PC-3 (cell line): ENCODE measurements at regions not wholly inside any gene's neighbourhood (a gene's known extent, or its start where the extent isn't known, plus 50 kb on each side); places are given as distances from the start of the nearest gene placed in this dataset.

Source experiments
- ATAC-seq: fragments of 200-7000 bp; cut with Tn5 transposase; 2 replicates; pipeline ENCODE4 v1.9.1; 2020; ENCODE audit warnings: mild to moderate bottlenecking, moderate library complexity
- BruUV-seq: library from RNA; stranded (reverse); fragments of 400-500 nt; replicated peaks from 2 replicates; lab custom pipeline; 2021; lab: Mats Ljungman, UMichigan
- CTCF ChIA-PET: fragments of 300-600 bp; sonication (Branson Sonifier 250); formaldehyde crosslinking; loops from one replicate; lab custom pipeline; 2022; ENCODE audit warnings: antibody characterized with exemption; lab: Charles Lee
- POLR2A ChIA-PET: fragments of 300-600 bp; sonication (Branson Sonifier 250); formaldehyde crosslinking; loops from one replicate; lab custom pipeline; 2022; ENCODE audit warnings: antibody characterized with exemption; ENCODE audit not compliant: unreplicated experiment; lab: Charles Lee
- DNase-seq: peaks from one replicate; pipeline ENCODE4 v3.0.0-alpha.2; 2015
- H2AFZ ChIP-seq: fragments of 300-600 bp; sonication (generic); 2 replicates; pipeline ENCODE4 v1.6.0; 2016; ENCODE audit warnings: antibody characterized with exemption, low read length
- H3F3A ChIP-seq: fragments of 300-600 bp; sonication (generic); one replicate; pipeline ENCODE4 v1.6.0; 2017; ENCODE audit warnings: antibody characterized with exemption, low read length, control low read depth, mild to moderate bottlenecking; ENCODE audit not compliant: unreplicated experiment
- H3K27ac ChIP-seq: fragments of 300-600 bp; sonication (generic); 2 replicates; pipeline ENCODE4 v1.5.1; 2016; ENCODE audit warnings: mild to moderate bottlenecking, low read length
- H3K27me3 ChIP-seq: fragments of 300-600 bp; sonication (generic); 2 replicates; pipeline ENCODE4 v1.6.1; 2016; ENCODE audit warnings: low read length, mixed read lengths
- H3K36me3 ChIP-seq: fragments of 300-600 bp; sonication (generic); 2 replicates; pipeline ENCODE4 v1.6.1; 2016; ENCODE audit warnings: low read depth, mixed run types, low read length, mixed read lengths
- H3K4me1 ChIP-seq: fragments of 300-600 bp; sonication (generic); 2 replicates; pipeline ENCODE4 v1.5.1; 2016; ENCODE audit warnings: low read length; ENCODE audit not compliant: insufficient read depth
- H3K4me2 ChIP-seq: fragments of 300-600 bp; sonication (generic); 2 replicates; pipeline ENCODE4 v1.6.0; 2016; ENCODE audit warnings: low read length
- H3K4me3 ChIP-seq: fragments of 300-600 bp; sonication (generic); 2 replicates; pipeline ENCODE4 v1.5.1; 2016; ENCODE audit warnings: mild to moderate bottlenecking, low read length, mixed read lengths
- H3K79me2 ChIP-seq: fragments of 300-600 bp; sonication (generic); 2 replicates; pipeline ENCODE4 v1.6.1; 2017; ENCODE audit warnings: low read length, mixed read lengths
- H3K9ac ChIP-seq: fragments of 300-600 bp; sonication (generic); 2 replicates; pipeline ENCODE4 v1.6.0; 2016; ENCODE audit warnings: mild to moderate bottlenecking, low read length
- H3K9me2 ChIP-seq: fragments of 300-600 bp; sonication (generic); replicated peaks from 2 replicates; pipeline ENCODE4 v1.6.1; 2016; ENCODE audit warnings: mixed run types, low read length, mixed read lengths
- H3K9me3 ChIP-seq: fragments of 300-600 bp; sonication (generic); 2 replicates; pipeline ENCODE4 v1.6.1; 2016; ENCODE audit warnings: low read length, mixed read lengths
- H4K20me1 ChIP-seq: fragments of 300-600 bp; sonication (generic); 2 replicates; pipeline ENCODE4 v1.6.1; 2016; ENCODE audit warnings: low read length, mixed read lengths
- CTCF ChIP-seq: fragments of 300-600 bp; sonication (generic); conservative IDR thresholded peaks from 2 replicates; pipeline ENCODE4 v1.5.1; 2017; ENCODE audit warnings: antibody characterized with exemption, low read depth, mild to moderate bottlenecking, low read length
- EZH2 ChIP-seq: fragments of 300-600 bp; sonication (generic); IDR thresholded peaks from one replicate; pipeline ENCODE4 v1.6.1; 2017; ENCODE audit warnings: antibody characterized with exemption, mild to moderate bottlenecking, low read length; ENCODE audit not compliant: unreplicated experiment
- EZH2phosphoT487 ChIP-seq: fragments of 300-600 bp; sonication (generic); IDR thresholded peaks from 2 replicates; pipeline ENCODE4 v1.6.1; 2018; ENCODE audit warnings: mild to moderate bottlenecking, antibody characterized with exemption, low read length, borderline replicate concordance
- intact Hi-C: fragments of 100-400 bp; cut with micrococcal nuclease; formaldehyde crosslinking; loops from 2 replicates; pipeline ENCODE4 v1.9.0; 2023

GRCh38 chr11:45530111-45530510, 135.3 kb downstream of the CHST1 start:
- no peaks in the 10 kb centered on the region for H3F3A ChIP-seq
- ChIA-PET POLR2A (no interaction called here), CTCF (no interaction called here)
- no peaks in the 10 kb centered on the region for H4K20me1 ChIP-seq
- H3K27ac ChIP-seq, result no peak overlapping the region
- H3K9ac ChIP-seq, result no peak overlapping the region
- BruUV-seq, result no TSS peak
- H3K4me1 ChIP-seq, result no peaks in the 10 kb centered on the region
- H3K4me3 ChIP-seq, result no peak overlapping the region
- no peak for ATAC-seq
- intact Hi-C loops, result no loop called here
- H2AFZ ChIP-seq, result no peak overlapping the region
- no peak overlapping the region for H3K4me2 ChIP-seq
- TF ChIP-seq EZH2phosphoT487 (no peak), CTCF (no peak), EZH2 (no peak)
- no peaks in the 10 kb centered on the region for H3K9me3 ChIP-seq
- H3K27me3 ChIP-seq, result peaks cover 9% of the 10 kb centered on the region; the same call in 1 of the 2 replicates
- no peaks in the 10 kb centered on the region for H3K9me2 ChIP-seq
- no peaks in the 10 kb centered on the region for H3K36me3 ChIP-seq
- H3K79me2 ChIP-seq, result no peaks in the 10 kb centered on the region
- no peak for DNase-seq

GRCh38 chr11:45528435-45528834, 137.0 kb downstream of the CHST1 start:
- no peak overlapping the region for H3K9ac ChIP-seq
- H3K9me2 ChIP-seq, result no peaks in the 10 kb centered on the region
- H3K9me3 ChIP-seq, result no peaks in the 10 kb centered on the region
- no peak overlapping the region for H3K27ac ChIP-seq
- H2AFZ ChIP-seq, result no peak overlapping the region
- H3F3A ChIP-seq, result no peaks in the 10 kb centered on the region
- intact Hi-C loops, result no loop called here
- no peaks in the 10 kb centered on the region for H3K79me2 ChIP-seq
- H3K4me2 ChIP-seq, result no peak overlapping the region
- H4K20me1 ChIP-seq, result no peaks in the 10 kb centered on the region
- ATAC-seq (no peak), DNase-seq (no peak)
- no peaks in the 10 kb centered on the region for H3K36me3 ChIP-seq
- POLR2A ChIA-PET, result no interaction called here
- no TSS peak for BruUV-seq
- H3K4me3 ChIP-seq, result no peak overlapping the region
- no peaks in the 10 kb centered on the region for H3K4me1 ChIP-seq
- TF ChIP-seq CTCF, result no peak
- TF ChIP-seq EZH2, result no peak
- no peak for TF ChIP-seq EZH2phosphoT487
- H3K27me3 ChIP-seq, result peaks cover 9% of the 10 kb centered on the region; the same call in 1 of the 2 replicates
- CTCF ChIA-PET, result no interaction called here

GRCh38 chr11:45527898-45528297, 137.5 kb downstream of the CHST1 start:
- Histone ChIP-seq H3K79me2 (no peaks in the 10 kb centered on the region), H3F3A (no peaks in the 10 kb centered on the region), H3K4me3 (no peak overlapping the region), H3K9me3 (no peaks in the 10 kb centered on the region), H2AFZ (no peak overlapping the region), H3K9me2 (no peaks in the 10 kb centered on the region), H3K9ac (no peak overlapping the region), H3K4me1 (no peaks in the 10 kb centered on the region), H3K36me3 (no peaks in the 10 kb centered on the region), H3K27ac (no peak overlapping the region), H3K27me3 (peaks cover 9% of the 10 kb centered on the region; the same call in 1 of the 2 replicates), H4K20me1 (no peaks in the 10 kb centered on the region), H3K4me2 (no peak overlapping the region)
- intact Hi-C loops, result no loop called here
- ATAC-seq (no peak), DNase-seq (no peak)
- CTCF ChIA-PET, result no interaction called here
- TF ChIP-seq EZH2phosphoT487 (no peak), EZH2 (no peak), CTCF (no peak)
- POLR2A ChIA-PET, result no interaction called here
- BruUV-seq, result no TSS peak
